Sigmoid colon (tissue), 4 donors: ENCODE measurements at regions not wholly inside any gene's neighbourhood (a gene's known extent, or its start where the extent isn't known, plus 50 kb on each side); places are given as distances from the start of the nearest gene placed in this dataset.

Experiments used
- CTCF ChIP-seq, 4 experiments: fragments of 450-650 bp in 3 of 4; fragments of 200-600 bp in 1 of 4; IDR thresholded peaks; one replicate each; pipeline ENCODE4 v1.5.1; 2016 to 2019; ENCODE audit warnings: antibody characterized with exemption in 4 of 4, mild to moderate bottlenecking in 3 of 4, moderate library complexity in 2 of 4
- EP300 ChIP-seq, 4 donors: sonication (generic); formaldehyde crosslinking; IDR thresholded peaks; one replicate each; pipeline ENCODE4 v1.6.1; 2017; ENCODE audit warnings: antibody characterized with exemption in 4 of 4
- POLR2A ChIP-seq, 2 donors: fragments of 450-650 bp; IDR thresholded peaks; one replicate each; pipeline ENCODE4 v1.6.1; 2016; ENCODE audit warnings: antibody characterized with exemption in 2 of 2, mild to moderate bottlenecking in 2 of 2, moderate library complexity in 2 of 2
- POLR2AphosphoS5 ChIP-seq, 4 donors: sonication (generic); formaldehyde crosslinking; IDR thresholded peaks; one replicate each; pipeline ENCODE4 v1.6.1; 2017; ENCODE audit warnings: antibody characterized with exemption in 4 of 4

GRCh38 chr12:115378291-115378690, 694.3 kb upstream of the TBX3 start:
- TF ChIP-seq CTCF (IDR thresholded peaks at IDR 0.05) (no peak), POLR2AphosphoS5 (IDR thresholded peaks at IDR 0.05) (no peak), POLR2A (IDR thresholded peaks at IDR 0.05) (no peak), EP300 (IDR thresholded peaks at IDR 0.05) (no peak)
